Fibroblast of mammary gland (primary cell): ENCODE measurements at regions not wholly inside any gene's neighbourhood (a gene's known extent, or its start where the extent isn't known, plus 50 kb on each side); places are given as distances from the start of the nearest gene placed in this dataset.

ENCODE experiments used
- DNase-seq: peaks from one replicate; pipeline ENCODE4 v3.0.0-alpha.2; 2010; ENCODE audit warnings: low read depth
- H3K4me3 ChIP-seq: 2 replicates; pipeline ENCODE4 v1.5.1; 2011; ENCODE audit warnings: low read depth, mild to moderate bottlenecking, low read length, moderate library complexity; ENCODE audit not compliant: control insufficient read depth
- CTCF ChIP-seq: conservative IDR thresholded peaks from 2 replicates; pipeline ENCODE4 v1.5.1; 2011; ENCODE audit warnings: low read depth, low read length, inconsistent platforms; ENCODE audit not compliant: control insufficient read depth, insufficient read depth

- no peak for DNase-seq
- no peak for TF ChIP-seq CTCF
These were observed 713.5 kb downstream of the DIAPH3 start for GRCh38 chr13:59450229-59450628.

GRCh38 chr13:59451236-59451635 is 712.5 kb downstream of the DIAPH3 start:
- no peak for DNase-seq
- H3K4me3 ChIP-seq = no peak overlapping the region
- no peak for TF ChIP-seq CTCF

More at GRCh38 chr13:59450229-59450628, 713.5 kb downstream of the DIAPH3 start:
- no peak overlapping the region for H3K4me3 ChIP-seq

GRCh38 chr13:59452189-59452890 is 711.4 kb downstream of the DIAPH3 start:
- no peak for DNase-seq
- TF ChIP-seq CTCF = no peak
- H3K4me3 ChIP-seq = no peak overlapping the region

- no peak overlapping the region for H3K4me3 ChIP-seq
- DNase-seq = peak; percentile 41
- TF ChIP-seq CTCF = no peak
These were observed 704.7 kb downstream of the DIAPH3 start for GRCh38 chr13:59458908-59459579.

- no peak overlapping the region for H3K4me3 ChIP-seq
- DNase-seq = peak; percentile 16
- no peak for TF ChIP-seq CTCF
These were observed 703.8 kb downstream of the DIAPH3 start for GRCh38 chr13:59459972-59460371.

DNA sequence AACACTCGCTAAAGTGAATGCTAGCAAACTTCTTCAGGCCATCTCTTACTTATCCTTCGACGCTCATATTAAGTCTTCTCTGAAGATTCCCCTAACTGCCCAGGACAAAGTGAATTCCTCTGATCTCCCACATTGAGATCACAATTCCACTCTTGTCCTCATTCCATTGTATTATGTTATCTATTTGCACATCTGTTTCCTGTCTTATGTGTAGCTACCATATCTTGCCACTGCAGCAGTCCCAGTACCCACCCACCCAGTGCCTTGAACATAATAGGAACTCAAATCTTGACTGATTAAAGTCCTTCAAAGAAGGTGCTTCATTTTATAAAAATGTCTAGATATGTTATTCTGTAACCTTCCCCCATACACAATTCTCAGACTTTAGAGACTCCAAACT is 702.3 kb downstream of the DIAPH3 start:
- DNase-seq = no peak
- no peak overlapping the region for H3K4me3 ChIP-seq
- no peak for TF ChIP-seq CTCF

DNA sequence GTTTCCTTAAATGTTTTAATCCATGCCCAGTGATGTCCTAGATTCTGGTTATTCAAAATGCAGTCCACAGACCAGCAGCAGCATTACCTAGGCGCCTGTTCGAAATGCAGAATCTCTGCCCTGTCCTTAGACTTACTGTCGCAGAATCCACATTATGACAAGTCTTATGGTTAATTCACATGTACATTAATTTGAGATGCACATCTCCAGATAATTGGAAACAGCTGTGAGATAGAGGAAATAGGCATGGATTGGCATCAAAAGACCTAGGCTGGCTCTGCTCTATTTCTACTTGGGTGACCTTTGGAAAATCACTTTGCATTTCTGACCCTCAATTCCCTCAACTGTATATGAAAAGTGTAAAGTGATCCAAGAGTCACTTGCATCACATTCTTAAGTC is 700.7 kb downstream of the DIAPH3 start:
- no peak for TF ChIP-seq CTCF
- DNase-seq = no peak
- no peak overlapping the region for H3K4me3 ChIP-seq
